ENCODE measurements at regions not wholly inside any gene's neighbourhood (a gene's known extent, or its start where the extent isn't known, plus 50 kb on each side); places are given as distances from the start of the nearest gene placed in this dataset.
"Not testable (repeated sequence)": the region's sequence is repeated elsewhere in the genome, so short reads cannot be mapped to it uniquely, and the experiment has no call there.

DNA sequence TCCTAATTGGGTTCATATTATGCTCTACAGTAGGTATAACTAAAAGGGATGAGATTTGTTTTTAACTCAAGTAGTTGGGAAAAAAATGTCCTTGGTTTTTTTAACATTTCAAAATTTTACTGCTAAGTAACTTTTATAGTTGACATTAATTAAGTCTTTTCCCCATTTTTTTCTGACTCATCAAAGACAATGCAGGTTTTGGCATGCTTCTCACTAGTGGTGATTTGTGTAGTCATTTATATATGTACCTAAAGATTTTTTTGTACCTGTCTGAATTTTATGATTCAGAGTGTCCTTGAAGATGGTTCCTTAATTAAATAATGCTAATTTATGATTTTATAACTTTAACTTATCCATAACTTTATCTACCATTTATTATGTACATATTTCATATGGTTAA lies 882.3 kb upstream of the TMEFF2 start:
- Histone ChIP-seq H3K4me1 (no peaks in the 10 kb centered on the region), H3K27me3 (replicated peaks; ENCODE audit: control insufficient read depth, insufficient read depth, low read length) (no peaks in the 10 kb centered on the region), H3K36me3 (ENCODE audit: control insufficient read depth, insufficient read depth, low read length) (no peaks in the 10 kb centered on the region), H3K4me3 (ENCODE audit: low read depth, low read length) (no peak overlapping the region), H3K9me3 (no peaks in the 10 kb centered on the region)
- Mint-ChIP-seq H3K27me3 (ENCODE audit: insufficient read depth, unreplicated experiment) (peaks cover 2% of the 10 kb centered on the region), H3K9me3 (ENCODE audit: unreplicated experiment) (peaks cover 7% of the 10 kb centered on the region), H3K36me3 (ENCODE audit: insufficient read depth, unreplicated experiment) (no peaks in the 10 kb centered on the region), H3K4me1 (ENCODE audit: low read depth, unreplicated experiment) (no peaks in the 10 kb centered on the region), H3K4me3 (ENCODE audit: unreplicated experiment) (no peak overlapping the region), H3K27ac (ENCODE audit: unreplicated experiment) (no peak overlapping the region)
- no TSS peak for BruUV-seq (replicated peaks)
- POLR2A ChIA-PET: no interaction called here
- intact Hi-C loops (cut with micrococcal nuclease; ENCODE audit: unreplicated experiment): no loop called here
- CTCF ChIA-PET: no interaction called here
- no peak for DNase-seq
- TF ChIP-seq, protein P1, sequence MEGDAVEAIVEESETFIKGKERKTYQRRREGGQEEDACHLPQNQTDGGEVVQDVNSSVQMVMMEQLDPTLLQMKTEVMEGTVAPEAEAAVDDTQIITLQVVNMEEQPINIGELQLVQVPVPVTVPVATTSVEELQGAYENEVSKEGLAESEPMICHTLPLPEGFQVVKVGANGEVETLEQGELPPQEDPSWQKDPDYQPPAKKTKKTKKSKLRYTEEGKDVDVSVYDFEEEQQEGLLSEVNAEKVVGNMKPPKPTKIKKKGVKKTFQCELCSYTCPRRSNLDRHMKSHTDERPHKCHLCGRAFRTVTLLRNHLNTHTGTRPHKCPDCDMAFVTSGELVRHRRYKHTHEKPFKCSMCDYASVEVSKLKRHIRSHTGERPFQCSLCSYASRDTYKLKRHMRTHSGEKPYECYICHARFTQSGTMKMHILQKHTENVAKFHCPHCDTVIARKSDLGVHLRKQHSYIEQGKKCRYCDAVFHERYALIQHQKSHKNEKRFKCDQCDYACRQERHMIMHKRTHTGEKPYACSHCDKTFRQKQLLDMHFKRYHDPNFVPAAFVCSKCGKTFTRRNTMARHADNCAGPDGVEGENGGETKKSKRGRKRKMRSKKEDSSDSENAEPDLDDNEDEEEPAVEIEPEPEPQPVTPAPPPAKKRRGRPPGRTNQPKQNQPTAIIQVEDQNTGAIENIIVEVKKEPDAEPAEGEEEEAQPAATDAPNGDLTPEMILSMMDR (IDR thresholded peaks at IDR 0.05; ENCODE audit: insufficient read depth in 1 of 2, low read depth in 1 of 2, low read length in 1 of 2, severe bottlenecking in 1 of 2, unreplicated experiment in 1 of 2): no peak

- Mint-ChIP-seq H3K36me3 (ENCODE audit: insufficient read depth, unreplicated experiment) (no peaks in the 10 kb centered on the region), H3K4me1 (ENCODE audit: low read depth, unreplicated experiment) (no peaks in the 10 kb centered on the region), H3K4me3 (ENCODE audit: unreplicated experiment) (no peak overlapping the region), H3K27me3 (ENCODE audit: insufficient read depth, unreplicated experiment) (peaks cover 2% of the 10 kb centered on the region), H3K27ac (ENCODE audit: unreplicated experiment) (no peak overlapping the region), H3K9me3 (ENCODE audit: unreplicated experiment) (peaks cover 14% of the 10 kb centered on the region)
- intact Hi-C loops (cut with micrococcal nuclease; ENCODE audit: unreplicated experiment): no loop called here
- H3K9me3 ChIP-seq: no peaks in the 10 kb centered on the region
- no peaks in the 10 kb centered on the region for H3K4me1 ChIP-seq
- H3K36me3 ChIP-seq (ENCODE audit: control insufficient read depth, insufficient read depth, low read length): no peaks in the 10 kb centered on the region
- TF ChIP-seq, protein P1 (IDR thresholded peaks at IDR 0.05; ENCODE audit: insufficient read depth in 1 of 2, low read depth in 1 of 2, low read length in 1 of 2, severe bottlenecking in 1 of 2, unreplicated experiment in 1 of 2): no peak
- CTCF ChIA-PET: no interaction called here
- BruUV-seq (replicated peaks): no TSS peak
- DNase-seq: no peak
- no peaks in the 10 kb centered on the region for H3K27me3 ChIP-seq (replicated peaks; ENCODE audit: control insufficient read depth, insufficient read depth, low read length)
- H3K4me3 ChIP-seq (ENCODE audit: low read depth, low read length): no peak overlapping the region
- POLR2A ChIA-PET: no interaction called here
These were observed 880.2 kb upstream of the TMEFF2 start for GRCh38 chr2:193074933-193075332.

DNA sequence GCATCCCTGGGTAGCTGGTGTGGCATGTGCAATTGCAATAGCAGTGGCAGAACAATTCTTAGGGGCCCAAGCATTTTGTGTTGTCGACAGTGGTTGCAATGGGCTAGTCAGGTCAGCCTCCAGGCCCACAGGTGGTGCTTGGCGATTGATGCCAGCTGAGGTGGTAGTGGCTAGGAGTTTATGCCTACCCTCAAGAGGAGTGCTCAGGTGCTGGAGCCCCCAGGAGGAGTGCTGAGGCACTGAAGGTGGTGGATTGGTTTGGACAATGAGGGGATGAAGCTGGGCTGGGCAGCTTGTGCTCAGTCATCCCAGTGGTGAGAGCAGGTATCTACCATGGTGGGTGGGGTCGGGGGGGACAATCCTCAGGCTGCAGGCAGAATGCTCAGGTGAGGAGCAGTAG lies 877.9 kb upstream of the TMEFF2 start:
- Histone ChIP-seq H3K9me3 (no peaks in the 10 kb centered on the region), H3K4me3 (ENCODE audit: low read depth, low read length) (no peak overlapping the region), H3K36me3 (ENCODE audit: control insufficient read depth, insufficient read depth, low read length) (no peaks in the 10 kb centered on the region), H3K4me1 (no peaks in the 10 kb centered on the region), H3K27me3 (replicated peaks; ENCODE audit: control insufficient read depth, insufficient read depth, low read length) (no peaks in the 10 kb centered on the region)
- Mint-ChIP-seq H3K36me3 (ENCODE audit: insufficient read depth, unreplicated experiment) (no peaks in the 10 kb centered on the region), H3K9me3 (ENCODE audit: unreplicated experiment) (peaks cover 28% of the 10 kb centered on the region), H3K27ac (ENCODE audit: unreplicated experiment) (no peak overlapping the region), H3K4me3 (ENCODE audit: unreplicated experiment) (no peak overlapping the region), H3K27me3 (ENCODE audit: insufficient read depth, unreplicated experiment) (peaks cover 2% of the 10 kb centered on the region), H3K4me1 (ENCODE audit: low read depth, unreplicated experiment) (no peaks in the 10 kb centered on the region)
- intact Hi-C loops (cut with micrococcal nuclease; ENCODE audit: unreplicated experiment): no loop called here
- ChIA-PET CTCF (no interaction called here), POLR2A (no interaction called here)
- no TSS peak for BruUV-seq (replicated peaks)
- no peak for DNase-seq
- TF ChIP-seq, protein P1 (IDR thresholded peaks at IDR 0.05; ENCODE audit: insufficient read depth in 1 of 2, low read depth in 1 of 2, low read length in 1 of 2, severe bottlenecking in 1 of 2, unreplicated experiment in 1 of 2): no peak

DNA sequence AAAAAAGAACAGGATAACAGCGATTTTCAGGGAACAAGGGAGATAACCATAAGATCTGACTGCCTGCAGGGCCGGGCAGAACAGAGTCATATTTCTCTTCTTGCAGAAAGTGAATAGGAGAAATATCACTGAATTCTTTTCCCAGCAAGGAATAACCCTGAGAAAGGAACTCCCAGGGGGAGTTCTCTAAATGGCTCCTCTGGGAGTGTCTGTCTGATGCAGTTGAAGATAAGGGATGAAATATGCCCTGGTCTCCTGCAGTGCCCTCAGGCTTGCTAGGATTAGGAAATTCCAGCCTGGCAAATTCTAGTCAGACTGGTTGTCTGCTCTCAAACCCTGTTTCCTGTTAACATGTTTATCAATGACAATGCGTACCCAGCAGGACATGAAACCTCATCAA lies 830.8 kb upstream of the TMEFF2 start:
- DNase-seq; CTCF ChIA-PET; H3K27me3 ChIP-seq (replicated peaks; ENCODE audit: control insufficient read depth, insufficient read depth, low read length); H3K9me3 ChIP-seq; H3K27ac Mint-ChIP-seq (ENCODE audit: unreplicated experiment); BruUV-seq (replicated peaks); H3K4me1 ChIP-seq; H3K4me3 ChIP-seq (ENCODE audit: low read depth, low read length); H3K36me3 ChIP-seq (ENCODE audit: control insufficient read depth, insufficient read depth, low read length); H3K36me3 Mint-ChIP-seq (ENCODE audit: insufficient read depth, unreplicated experiment); H3K4me1 Mint-ChIP-seq (ENCODE audit: low read depth, unreplicated experiment); H3K27me3 Mint-ChIP-seq (ENCODE audit: insufficient read depth, unreplicated experiment); H3K4me3 Mint-ChIP-seq (ENCODE audit: unreplicated experiment); POLR2A ChIA-PET; intact Hi-C loops (cut with micrococcal nuclease; ENCODE audit: unreplicated experiment): not testable (repeated sequence)
- peaks cover 26% of the 10 kb centered on the region for H3K9me3 Mint-ChIP-seq (ENCODE audit: unreplicated experiment)
